Stimulated activated naive B cell treated with anti-CD40 and anti-IgM and Interleukin-4, amounts not matched to agents 10 μg/mL and 1 μg/mL and 100 μg/mL, for 72 hours (primary cell): ENCODE measurements at regions not wholly inside any gene's neighbourhood (a gene's known extent, or its start where the extent isn't known, plus 50 kb on each side); places are given as distances from the start of the nearest gene placed in this dataset.

Experiments used
- ATAC-seq, 2 donors: fragments of 150-1000 bp; cut with Tn5 transposase; replicated peaks; 2 replicates each; pipeline ENCODE4 v1.10.0; 2021; ENCODE audit warnings: moderate library complexity in 1 of 2
- DNase-seq: peaks from one replicate; pipeline ENCODE4 v3.0.0; 2021
- H3K27ac Mint-ChIP-seq: one replicate; pipeline ENCODE4 v1.8.0; 2022; ENCODE audit warnings: mild to moderate bottlenecking, mixed read lengths
- H3K27me3 Mint-ChIP-seq, 2 donors: one replicate each; pipeline ENCODE4 v1.8.0; 2022; ENCODE audit warnings: mixed read lengths in 2 of 2
- H3K36me3 Mint-ChIP-seq, 2 donors: one replicate each; pipeline ENCODE4 v1.8.0; 2022; ENCODE audit warnings: mixed read lengths in 2 of 2, mild to moderate bottlenecking in 1 of 2
- H3K4me1 Mint-ChIP-seq, 2 donors: one replicate each; pipeline ENCODE4 v1.8.0; 2022; ENCODE audit warnings: mixed read lengths in 2 of 2, mild to moderate bottlenecking in 1 of 2
- H3K4me3 Mint-ChIP-seq, 2 donors: one replicate each; pipeline ENCODE4 v1.8.0; 2022; ENCODE audit warnings: mild to moderate bottlenecking in 2 of 2, mixed read lengths in 2 of 2, moderate library complexity in 1 of 2
- H3K9me3 Mint-ChIP-seq, 2 donors: one replicate each; pipeline ENCODE4 v1.8.0; 2022; ENCODE audit warnings: mixed read lengths in 2 of 2, mild to moderate bottlenecking in 1 of 2

GRCh38 chr7:85725026-85725425, 538.2 kb upstream of the SEMA3D start:
- Mint-ChIP-seq H3K36me3 (no peaks in the 10 kb centered on the region), H3K4me3 (no peak overlapping the region), H3K27ac (no peak overlapping the region), H3K4me1 (no peaks in the 10 kb centered on the region), H3K9me3 (peaks cover 0 to 1% of the 10 kb centered on the region in 2 donors), H3K27me3 (no peaks in the 10 kb centered on the region)
- no peak for DNase-seq
- ATAC-seq: no peak

GRCh38 chr7:85719981-85720953, 533.4 kb upstream of the SEMA3D start:
- no peak for ATAC-seq
- Mint-ChIP-seq H3K9me3 (no peaks in the 10 kb centered on the region), H3K4me3 (no peak overlapping the region), H3K4me1 (no peaks in the 10 kb centered on the region), H3K27me3 (no peaks in the 10 kb centered on the region), H3K27ac (no peak overlapping the region), H3K36me3 (no peaks in the 10 kb centered on the region)
- DNase-seq: no peak

- ATAC-seq (no peak), DNase-seq (no peak)
- H3K27me3 Mint-ChIP-seq: no peaks in the 10 kb centered on the region
- no peaks in the 10 kb centered on the region for H3K36me3 Mint-ChIP-seq
- no peak overlapping the region for H3K4me3 Mint-ChIP-seq
- no peaks in the 10 kb centered on the region for H3K4me1 Mint-ChIP-seq
- H3K27ac Mint-ChIP-seq: no peak overlapping the region
- H3K9me3 Mint-ChIP-seq: no peaks in the 10 kb centered on the region
These were observed 529.5 kb upstream of the SEMA3D start for GRCh38 chr7:85716353-85716752.

GRCh38 chr7:85714951-85715350, 528.1 kb upstream of the SEMA3D start:
- no peak for DNase-seq
- no peaks in the 10 kb centered on the region for H3K27me3 Mint-ChIP-seq
- H3K4me1 Mint-ChIP-seq: no peaks in the 10 kb centered on the region
- no peak for ATAC-seq
- no peak overlapping the region for H3K4me3 Mint-ChIP-seq
- H3K27ac Mint-ChIP-seq: no peak overlapping the region
- H3K36me3 Mint-ChIP-seq: no peaks in the 10 kb centered on the region
- no peaks in the 10 kb centered on the region for H3K9me3 Mint-ChIP-seq

- H3K36me3 Mint-ChIP-seq: no peaks in the 10 kb centered on the region
- H3K4me3 Mint-ChIP-seq: no peak overlapping the region
- H3K27ac Mint-ChIP-seq: no peak overlapping the region
- H3K27me3 Mint-ChIP-seq: no peaks in the 10 kb centered on the region
- DNase-seq (no peak), ATAC-seq (no peak)
- H3K4me1 Mint-ChIP-seq: no peaks in the 10 kb centered on the region
- no peaks in the 10 kb centered on the region for H3K9me3 Mint-ChIP-seq
These were observed 527.3 kb upstream of the SEMA3D start for GRCh38 chr7:85714043-85714578.

- DNase-seq (no peak), ATAC-seq (no peak)
- Mint-ChIP-seq H3K27me3 (no peaks in the 10 kb centered on the region), H3K9me3 (no peaks in the 10 kb centered on the region), H3K27ac (no peak overlapping the region), H3K4me3 (no peak overlapping the region), H3K4me1 (no peaks in the 10 kb centered on the region), H3K36me3 (no peaks in the 10 kb centered on the region)
These were observed 526.3 kb upstream of the SEMA3D start for GRCh38 chr7:85713171-85713570.

- Mint-ChIP-seq H3K4me1 (no peaks in the 10 kb centered on the region), H3K36me3 (no peaks in the 10 kb centered on the region), H3K27me3 (no peaks in the 10 kb centered on the region), H3K9me3 (no peaks in the 10 kb centered on the region), H3K4me3 (no peak overlapping the region), H3K27ac (no peak overlapping the region)
- no peak for ATAC-seq
- no peak for DNase-seq
These were observed 525.0 kb upstream of the SEMA3D start for GRCh38 chr7:85711894-85712293.

- H3K36me3 Mint-ChIP-seq: no peaks in the 10 kb centered on the region
- no peak for ATAC-seq
- H3K4me3 Mint-ChIP-seq: no peak overlapping the region
- H3K27me3 Mint-ChIP-seq: no peaks in the 10 kb centered on the region
- DNase-seq: no peak
- H3K27ac Mint-ChIP-seq: no peak overlapping the region
- no peaks in the 10 kb centered on the region for H3K9me3 Mint-ChIP-seq
- H3K4me1 Mint-ChIP-seq: no peaks in the 10 kb centered on the region
These were observed 524.1 kb upstream of the SEMA3D start for GRCh38 chr7:85710960-85711359.

- no peaks in the 10 kb centered on the region for H3K4me1 Mint-ChIP-seq
- no peak for ATAC-seq
These were observed 521.4 kb upstream of the SEMA3D start for GRCh38 chr7:85708221-85708620.

GRCh38 chr7:85705076-85705475, 518.2 kb upstream of the SEMA3D start:
- no peaks in the 10 kb centered on the region for H3K36me3 Mint-ChIP-seq
- no peak for DNase-seq
- H3K4me3 Mint-ChIP-seq: no peak overlapping the region
- ATAC-seq: no peak
- H3K9me3 Mint-ChIP-seq: no peaks in the 10 kb centered on the region
- H3K27me3 Mint-ChIP-seq: no peaks in the 10 kb centered on the region
- H3K4me1 Mint-ChIP-seq: no peaks in the 10 kb centered on the region
- no peak overlapping the region for H3K27ac Mint-ChIP-seq

More at GRCh38 chr7:85708221-85708620, 521.4 kb upstream of the SEMA3D start:
- no peak overlapping the region for H3K4me3 Mint-ChIP-seq
- DNase-seq: no peak
- H3K27me3 Mint-ChIP-seq: no peaks in the 10 kb centered on the region
- H3K27ac Mint-ChIP-seq: no peak overlapping the region
- H3K36me3 Mint-ChIP-seq: no peaks in the 10 kb centered on the region
- H3K9me3 Mint-ChIP-seq: no peaks in the 10 kb centered on the region

GRCh38 chr7:85703251-85704010, 516.6 kb upstream of the SEMA3D start:
- no peaks in the 10 kb centered on the region for H3K9me3 Mint-ChIP-seq
- no peaks in the 10 kb centered on the region for H3K36me3 Mint-ChIP-seq
- H3K4me1 Mint-ChIP-seq: no peaks in the 10 kb centered on the region
- no peak for ATAC-seq
- no peak overlapping the region for H3K27ac Mint-ChIP-seq
- DNase-seq: no peak
- no peak overlapping the region for H3K4me3 Mint-ChIP-seq
- no peaks in the 10 kb centered on the region for H3K27me3 Mint-ChIP-seq

- Mint-ChIP-seq H3K36me3 (no peaks in the 10 kb centered on the region), H3K27ac (no peak overlapping the region), H3K4me3 (no peak overlapping the region), H3K9me3 (no peaks in the 10 kb centered on the region), H3K27me3 (no peaks in the 10 kb centered on the region), H3K4me1 (no peaks in the 10 kb centered on the region)
- DNase-seq (no peak), ATAC-seq (no peak)
These were observed 515.5 kb upstream of the SEMA3D start for GRCh38 chr7:85702348-85702747.

- Mint-ChIP-seq H3K27ac (no peak overlapping the region), H3K27me3 (no peaks in the 10 kb centered on the region), H3K4me1 (no peaks in the 10 kb centered on the region), H3K4me3 (no peak overlapping the region), H3K9me3 (no peaks in the 10 kb centered on the region), H3K36me3 (no peaks in the 10 kb centered on the region)
- DNase-seq (no peak), ATAC-seq (no peak)
These were observed 512.6 kb upstream of the SEMA3D start for GRCh38 chr7:85699482-85699881.

GRCh38 chr7:85695533-85695932, 508.7 kb upstream of the SEMA3D start:
- Mint-ChIP-seq H3K4me3 (no peak overlapping the region), H3K4me1 (no peaks in the 10 kb centered on the region), H3K36me3 (no peaks in the 10 kb centered on the region), H3K27me3 (no peaks in the 10 kb centered on the region), H3K27ac (no peak overlapping the region), H3K9me3 (no peaks in the 10 kb centered on the region)
- no peak for DNase-seq
- no peak for ATAC-seq

GRCh38 chr7:85695041-85695440, 508.2 kb upstream of the SEMA3D start:
- no peaks in the 10 kb centered on the region for H3K36me3 Mint-ChIP-seq
- DNase-seq: no peak
- H3K27me3 Mint-ChIP-seq: no peaks in the 10 kb centered on the region
- H3K4me1 Mint-ChIP-seq: no peaks in the 10 kb centered on the region
- no peak overlapping the region for H3K27ac Mint-ChIP-seq
- H3K4me3 Mint-ChIP-seq: no peak overlapping the region
- no peak for ATAC-seq
- H3K9me3 Mint-ChIP-seq: no peaks in the 10 kb centered on the region
